BJ (cell line): ENCODE measurements at regions not wholly inside any gene's neighbourhood (a gene's known extent, or its start where the extent isn't known, plus 50 kb on each side); places are given as distances from the start of the nearest gene placed in this dataset.

Experiments used
- CTCF ChIA-PET: fragments of 350-600 bp; formaldehyde crosslinking; extraction: SDS; loops from one replicate; lab custom pipeline; 2021; ENCODE audit warnings: antibody characterized with exemption, inconsistent platforms; lab: Yijun Ruan, JAX
- POLR2A ChIA-PET: fragments of 300-600 bp; sonication (Branson Sonifier 250); formaldehyde crosslinking; extraction: SDS; loops from one replicate; lab custom pipeline; 2021; ENCODE audit warnings: antibody characterized with exemption; lab: Charles Lee
- DNase-seq: peaks from one replicate; pipeline ENCODE4 v3.0.0-alpha.2; 2011; ENCODE audit warnings: low read depth
- H3K27me3 ChIP-seq: 2 replicates; pipeline ENCODE4 v1.6.0; 2011; ENCODE audit warnings: low read length; ENCODE audit not compliant: control insufficient read depth, insufficient read depth
- H3K36me3 ChIP-seq: 2 replicates; pipeline ENCODE4 v1.5.1; 2011; ENCODE audit warnings: low read length; ENCODE audit not compliant: control insufficient read depth, insufficient read depth
- H3K4me3 ChIP-seq: 2 replicates; pipeline ENCODE4 v1.5.1; 2011; ENCODE audit warnings: low read depth, mild to moderate bottlenecking, control low read depth, low read length
- TF ChIP-seq, protein P1 (sequence below): IDR thresholded peaks from 2 replicates; pipeline ENCODE4 v1.5.1; 2011; ENCODE audit warnings: low read depth, mild to moderate bottlenecking, control low read depth, inconsistent platforms, low read length, moderate library complexity; ENCODE audit not compliant: insufficient read depth

DNA sequence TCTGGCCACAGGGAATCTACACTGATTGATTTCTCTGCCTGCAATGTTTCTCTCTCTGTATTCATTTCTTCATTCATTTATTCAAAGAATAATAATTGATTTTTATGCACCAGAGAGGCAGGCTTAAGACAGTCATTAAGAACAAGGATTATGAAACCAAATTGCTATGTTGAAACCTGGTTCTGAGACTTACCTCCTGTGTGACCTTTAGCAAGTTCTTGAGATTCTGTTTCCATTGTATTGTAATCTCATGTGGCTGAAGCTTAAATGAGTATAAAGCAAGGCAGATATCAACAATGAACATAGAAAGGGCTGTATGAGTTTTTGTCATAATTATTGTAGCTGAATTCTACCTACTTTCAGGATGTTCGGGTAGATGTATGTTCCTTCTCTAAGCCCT is 129.6 kb upstream of the GRIA1 start:
- no peak for DNase-seq
- no peaks in the 10 kb centered on the region for H3K27me3 ChIP-seq
- H3K36me3 ChIP-seq = no peaks in the 10 kb centered on the region
- CTCF ChIA-PET = interaction anchor here (1.6 kb wide), 1 partner anchor 40 kb away, joined by 4 read pairs; no protein-coding TSS in a partner anchor
- no peak overlapping the region for H3K4me3 ChIP-seq
- POLR2A ChIA-PET = no interaction called here
- TF ChIP-seq, protein P1, sequence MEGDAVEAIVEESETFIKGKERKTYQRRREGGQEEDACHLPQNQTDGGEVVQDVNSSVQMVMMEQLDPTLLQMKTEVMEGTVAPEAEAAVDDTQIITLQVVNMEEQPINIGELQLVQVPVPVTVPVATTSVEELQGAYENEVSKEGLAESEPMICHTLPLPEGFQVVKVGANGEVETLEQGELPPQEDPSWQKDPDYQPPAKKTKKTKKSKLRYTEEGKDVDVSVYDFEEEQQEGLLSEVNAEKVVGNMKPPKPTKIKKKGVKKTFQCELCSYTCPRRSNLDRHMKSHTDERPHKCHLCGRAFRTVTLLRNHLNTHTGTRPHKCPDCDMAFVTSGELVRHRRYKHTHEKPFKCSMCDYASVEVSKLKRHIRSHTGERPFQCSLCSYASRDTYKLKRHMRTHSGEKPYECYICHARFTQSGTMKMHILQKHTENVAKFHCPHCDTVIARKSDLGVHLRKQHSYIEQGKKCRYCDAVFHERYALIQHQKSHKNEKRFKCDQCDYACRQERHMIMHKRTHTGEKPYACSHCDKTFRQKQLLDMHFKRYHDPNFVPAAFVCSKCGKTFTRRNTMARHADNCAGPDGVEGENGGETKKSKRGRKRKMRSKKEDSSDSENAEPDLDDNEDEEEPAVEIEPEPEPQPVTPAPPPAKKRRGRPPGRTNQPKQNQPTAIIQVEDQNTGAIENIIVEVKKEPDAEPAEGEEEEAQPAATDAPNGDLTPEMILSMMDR = no peak

GRCh38 chr5:153361735-153362409 is 128.6 kb upstream of the GRIA1 start:
- no peaks in the 10 kb centered on the region for H3K27me3 ChIP-seq
- H3K4me3 ChIP-seq = no peak overlapping the region
- no peaks in the 10 kb centered on the region for H3K36me3 ChIP-seq
- ChIA-PET POLR2A (no interaction called here), CTCF (no interaction called here)
- no peak for DNase-seq
- TF ChIP-seq, protein P1 = no peak

- H3K27me3 ChIP-seq = no peaks in the 10 kb centered on the region
- POLR2A ChIA-PET = no interaction called here
Measured at GRCh38 chr5:153365547-153365946, 124.9 kb upstream of the GRIA1 start.

DNA sequence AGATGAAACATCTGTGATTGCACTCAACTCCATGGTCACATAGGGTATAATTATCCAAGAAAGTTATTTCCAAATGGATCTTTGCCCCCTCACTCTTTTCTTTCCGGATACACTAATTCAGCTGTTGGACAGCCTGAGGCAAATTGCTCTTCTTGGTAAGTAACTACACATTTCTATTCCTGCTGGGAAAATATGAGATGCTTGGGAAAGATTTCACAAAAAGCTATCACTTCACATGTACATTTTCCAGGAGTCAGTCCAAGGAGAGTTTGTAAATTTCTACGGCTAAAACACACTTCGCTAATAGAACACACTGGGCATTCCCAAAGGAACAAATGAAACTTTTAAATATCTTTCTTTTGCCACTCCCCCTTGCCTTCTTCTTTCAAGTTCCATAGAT is 123.0 kb upstream of the GRIA1 start:
- H3K36me3 ChIP-seq = no peaks in the 10 kb centered on the region
- no peak overlapping the region for H3K4me3 ChIP-seq
- TF ChIP-seq, protein P1 = no peak
- no peaks in the 10 kb centered on the region for H3K27me3 ChIP-seq
- no peak for DNase-seq
- POLR2A ChIA-PET = no interaction called here
- CTCF ChIA-PET = no interaction called here

More at GRCh38 chr5:153365547-153365946, 124.9 kb upstream of the GRIA1 start:
- H3K4me3 ChIP-seq = no peak overlapping the region
- DNase-seq = no peak
- CTCF ChIA-PET = interaction anchor here (0.6 kb wide), 1 partner anchor 41 kb away, joined by 3 read pairs; no protein-coding TSS in a partner anchor
- no peaks in the 10 kb centered on the region for H3K36me3 ChIP-seq
- TF ChIP-seq, protein P1 = no peak

DNA sequence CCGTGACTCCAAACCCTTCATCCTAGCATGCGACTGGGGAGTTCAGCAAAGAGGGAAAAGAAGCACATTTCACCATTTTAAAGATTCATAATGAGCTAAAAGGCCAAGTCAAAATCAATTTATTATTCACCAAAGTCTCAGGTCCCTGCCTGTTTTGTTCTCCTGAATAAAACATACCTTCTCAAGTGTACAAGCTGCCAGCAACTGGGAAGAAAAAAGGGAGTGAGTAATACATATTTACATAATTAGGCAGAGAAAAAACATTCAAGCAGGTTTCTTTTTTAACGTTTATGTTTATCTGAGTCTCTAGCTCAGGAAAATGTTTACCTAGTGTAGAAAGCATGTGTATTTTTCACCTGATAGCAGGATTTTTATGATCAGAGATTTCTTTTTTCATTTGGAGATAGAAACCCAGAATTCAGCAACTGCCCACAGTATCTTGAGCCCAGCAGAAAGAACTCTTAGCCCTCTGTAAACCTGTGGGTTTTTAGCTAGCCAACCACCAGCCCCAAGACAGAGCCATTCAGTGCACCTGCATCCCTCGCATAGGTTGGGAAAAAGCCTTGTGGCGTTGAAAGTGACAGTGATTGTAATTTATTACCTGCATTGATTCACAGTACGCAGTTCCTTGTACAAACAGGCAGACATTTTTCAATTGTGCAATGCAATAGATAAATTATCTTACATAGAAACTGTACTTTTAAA is 117.9 kb upstream of the GRIA1 start:
- Histone ChIP-seq H3K36me3 (no peaks in the 10 kb centered on the region), H3K4me3 (no peak overlapping the region), H3K27me3 (no peaks in the 10 kb centered on the region)
- no peak for DNase-seq
- TF ChIP-seq, protein P1 = no peak
- POLR2A ChIA-PET = no interaction called here
- CTCF ChIA-PET = interaction anchor here (0.7 kb wide), 1 partner anchor 14 kb away, joined by 3 read pairs; no protein-coding TSS in a partner anchor
